Mammary epithelial cell (primary cell): ENCODE measurements at regions not wholly inside any gene's neighbourhood (a gene's known extent, or its start where the extent isn't known, plus 50 kb on each side); places are given as distances from the start of the nearest gene placed in this dataset.
"Not testable (repeated sequence)": the region's sequence is repeated elsewhere in the genome, so short reads cannot be mapped to it uniquely, and the experiment has no call there.

Experiments used
- CTCF ChIP-seq, 2 donors: IDR thresholded peaks in 1 of 2; conservative IDR thresholded peaks in 1 of 2; 2 replicates each; pipeline ENCODE4 v1.5.1; 2011 to 2012; ENCODE audit warnings: inconsistent platforms in 2 of 2, low read length in 2 of 2, mild to moderate bottlenecking in 2 of 2, control low read depth in 1 of 2, low read depth in 1 of 2; ENCODE audit not compliant: insufficient read depth in 1 of 2; ENCODE audit errors: extremely low read depth in 1 of 2
- EZH2 ChIP-seq: IDR thresholded peaks from 2 replicates; pipeline ENCODE4 v1.6.1; 2012; ENCODE audit warnings: low read length, inconsistent platforms, borderline replicate concordance

- not testable (repeated sequence) for TF ChIP-seq CTCF (conservative IDR thresholded peaks at IDR 0.05 in 1 of 2, IDR thresholded peaks at IDR 0.05 in 1 of 2; ENCODE audit: extremely low read depth in 1 of 2, insufficient read depth in 1 of 2, low read depth in 1 of 2, low read length in 2 of 2); EZH2
These were observed 69.3 kb downstream of the GPR85 start for GRCh38 chr7:113017144-113017857.
